GM21423 (cell line): ENCODE measurements at regions not wholly inside any gene's neighbourhood (a gene's known extent, or its start where the extent isn't known, plus 50 kb on each side); places are given as distances from the start of the nearest gene placed in this dataset.

Experiments used
- ATAC-seq: cut with Tn5 transposase; IDR thresholded peaks from one replicate; pipeline ENCODE4 v1.9.1; 2021; ENCODE audit warnings: mild to moderate bottlenecking, moderate library complexity; ENCODE audit not compliant: unreplicated experiment

GRCh38 chr10:2665772-2666171 lies 401.6 kb upstream of the PFKP start:
- no peak for ATAC-seq

- ATAC-seq: no peak
Measured at GRCh38 chr10:2660276-2660675, 407.1 kb upstream of the PFKP start.

GRCh38 chr10:2659660-2660209 lies 407.6 kb upstream of the PFKP start:
- no peak for ATAC-seq

DNA sequence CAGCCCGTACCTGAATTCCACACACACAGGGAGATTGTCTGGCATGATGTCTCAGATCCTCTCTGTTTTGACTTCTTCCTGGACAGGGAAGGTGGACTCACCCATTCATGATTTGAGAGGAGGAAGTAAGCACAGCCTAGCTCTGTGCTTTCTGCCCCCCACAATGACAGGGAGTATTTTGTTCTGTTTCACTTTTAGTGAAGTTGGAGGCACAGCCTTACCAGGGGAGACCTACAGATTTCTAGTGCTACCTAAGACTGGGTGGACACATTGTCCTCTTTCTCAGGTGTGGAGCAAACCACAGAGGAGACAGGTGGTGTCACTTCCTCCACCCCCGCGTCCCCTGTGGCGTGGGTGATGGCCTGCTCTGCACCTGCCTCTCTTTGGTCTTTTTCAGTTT lies 408.6 kb upstream of the PFKP start:
- ATAC-seq: no peak

- ATAC-seq: no peak
Measured at GRCh38 chr10:2650328-2650727, 417.0 kb upstream of the PFKP start.

DNA sequence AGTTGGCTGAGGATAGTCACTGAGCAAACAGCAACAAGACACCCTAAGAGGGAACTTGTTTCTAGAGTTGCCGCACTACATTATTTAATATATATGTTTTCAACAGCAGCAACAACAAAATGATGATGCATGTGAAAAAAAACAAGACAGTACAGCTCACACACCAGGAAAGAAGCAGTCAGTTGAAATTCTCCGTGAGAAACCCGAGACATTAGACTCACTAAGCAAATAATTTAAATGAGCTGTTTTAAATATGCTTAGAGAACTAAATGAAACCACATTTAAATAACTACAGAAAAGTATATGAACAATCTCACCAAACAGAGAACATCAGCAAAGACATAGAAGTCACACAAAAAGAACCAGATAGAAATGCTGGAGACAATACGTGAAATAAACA lies 426.3 kb upstream of the PFKP start:
- ATAC-seq: no peak

GRCh38 chr10:2633630-2634029 lies 433.7 kb upstream of the PFKP start:
- no peak for ATAC-seq

GRCh38 chr10:2631557-2632205 lies 435.7 kb upstream of the PFKP start:
- no peak for ATAC-seq

- no peak for ATAC-seq
Measured at GRCh38 chr10:2628705-2629104, 438.6 kb upstream of the PFKP start.

DNA sequence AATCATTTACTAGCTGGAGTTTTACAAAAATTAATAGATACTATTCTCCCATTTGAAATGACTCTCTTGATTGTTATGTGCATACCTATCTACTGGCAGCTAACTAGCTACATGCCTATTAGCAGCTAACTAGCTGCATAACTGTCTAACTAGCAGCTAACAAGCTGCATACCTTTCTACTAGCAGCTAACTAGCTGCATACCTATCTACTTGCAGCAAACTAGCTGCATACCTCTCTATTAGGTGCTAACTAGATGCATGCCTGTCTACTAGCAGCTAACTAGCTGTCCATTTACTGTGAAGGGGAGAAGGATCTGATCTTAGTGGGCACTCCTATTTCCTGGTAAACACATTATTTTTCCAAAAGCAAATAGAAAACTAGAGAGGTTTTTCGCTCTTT lies 439.4 kb upstream of the PFKP start:
- no peak for ATAC-seq

DNA sequence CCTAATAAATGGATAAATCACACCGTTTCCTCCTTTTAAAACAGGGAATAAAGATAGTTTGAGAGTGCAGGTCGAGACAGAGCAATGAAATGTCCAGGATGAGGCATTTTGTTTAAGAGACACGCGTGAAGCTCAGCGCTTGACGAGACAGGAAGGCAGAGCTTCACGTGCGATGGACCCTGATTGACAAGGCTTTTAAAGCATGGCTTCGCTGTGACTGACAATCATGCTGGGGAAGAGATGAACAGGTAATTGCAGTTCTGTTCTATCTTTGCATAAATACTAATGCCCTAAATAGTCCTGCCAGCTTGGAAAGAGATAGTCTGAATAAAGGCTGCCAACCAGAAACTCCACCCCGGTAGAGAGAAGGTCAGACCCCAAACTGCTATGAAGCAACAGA lies 442.3 kb upstream of the PFKP start:
- ATAC-seq: no peak

DNA sequence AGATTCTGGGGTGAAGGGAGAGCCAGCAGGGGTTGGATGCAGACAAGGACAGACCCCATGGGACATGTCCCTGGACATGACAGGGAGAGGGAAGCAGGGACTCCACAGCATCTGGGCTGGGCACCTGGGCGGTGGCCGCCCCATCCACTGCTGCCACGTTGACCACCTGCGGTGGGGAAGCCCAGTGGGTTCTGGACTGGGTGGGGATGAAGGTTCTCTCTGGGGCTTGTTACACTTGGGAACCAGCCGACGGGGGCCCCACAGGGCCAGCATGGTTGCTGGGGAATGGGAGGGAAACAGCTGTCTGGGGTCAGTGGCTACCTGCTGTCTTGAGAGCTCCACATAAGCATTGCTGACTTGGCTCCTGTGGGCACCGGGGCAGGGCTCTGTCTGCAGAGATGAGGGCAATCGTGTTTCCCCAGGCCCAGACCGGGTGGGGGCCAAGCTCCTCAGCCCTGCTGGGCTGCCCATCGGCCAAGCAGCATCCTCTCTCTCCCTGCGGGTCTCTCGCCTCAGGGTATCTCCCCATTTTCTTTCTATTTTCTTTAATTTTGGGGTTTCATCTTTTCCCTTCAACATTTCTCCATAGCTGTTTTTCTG lies 443.6 kb upstream of the PFKP start:
- ATAC-seq: no peak

DNA sequence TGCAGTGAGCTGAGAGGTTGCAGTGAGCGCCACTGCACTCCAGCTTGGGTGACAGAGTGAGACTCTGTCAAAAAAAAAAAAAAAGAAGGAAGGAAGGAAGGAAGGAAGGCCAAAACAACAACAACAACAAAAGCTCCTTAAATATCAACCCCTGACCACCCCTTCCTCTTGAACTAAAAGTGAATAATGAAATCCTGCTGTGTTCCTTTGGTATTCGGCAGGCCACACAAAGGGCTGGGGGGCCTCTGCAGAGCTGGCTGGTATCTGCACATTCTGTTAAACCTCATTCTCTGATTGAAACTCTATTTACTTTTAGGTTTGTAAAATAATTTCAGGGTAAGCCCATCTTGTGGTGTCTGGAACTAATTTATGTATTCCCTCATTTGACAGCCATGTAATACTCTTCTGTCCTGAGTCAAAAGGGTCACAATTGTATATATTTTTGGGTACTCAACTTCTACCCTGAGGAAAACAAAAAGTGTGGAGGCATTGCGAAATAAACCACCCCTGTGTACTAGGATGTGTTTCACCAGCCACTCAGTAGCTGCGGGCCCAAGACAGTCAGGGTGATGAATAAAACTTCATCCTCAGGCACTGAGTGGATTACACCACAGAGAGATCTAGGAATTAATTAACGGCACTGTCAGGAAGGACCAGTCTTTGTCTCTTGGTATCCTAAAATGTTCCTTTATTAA lies 446.4 kb upstream of the PFKP start:
- no peak for ATAC-seq

- ATAC-seq: no peak
Measured at GRCh38 chr10:2619916-2620315, 447.4 kb upstream of the PFKP start.

DNA sequence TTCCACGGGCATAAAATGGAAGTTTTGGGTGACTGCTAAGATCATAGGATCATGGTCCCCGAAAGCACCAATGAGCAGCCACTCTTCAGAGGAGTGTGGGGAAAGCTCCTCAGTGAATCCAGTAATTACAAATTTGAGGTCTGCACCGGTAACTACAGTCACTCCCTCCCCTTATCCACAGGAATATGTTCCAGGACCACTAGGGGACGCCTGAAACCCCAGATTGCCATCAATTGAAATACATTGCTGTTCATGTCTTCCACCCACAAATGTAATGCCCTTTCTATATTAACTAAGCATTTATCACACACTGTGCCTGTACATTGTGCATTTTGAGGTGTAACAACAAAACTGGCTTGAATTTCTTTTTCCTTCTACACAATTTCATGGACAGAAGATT lies 447.9 kb upstream of the PFKP start:
- no peak for ATAC-seq

DNA sequence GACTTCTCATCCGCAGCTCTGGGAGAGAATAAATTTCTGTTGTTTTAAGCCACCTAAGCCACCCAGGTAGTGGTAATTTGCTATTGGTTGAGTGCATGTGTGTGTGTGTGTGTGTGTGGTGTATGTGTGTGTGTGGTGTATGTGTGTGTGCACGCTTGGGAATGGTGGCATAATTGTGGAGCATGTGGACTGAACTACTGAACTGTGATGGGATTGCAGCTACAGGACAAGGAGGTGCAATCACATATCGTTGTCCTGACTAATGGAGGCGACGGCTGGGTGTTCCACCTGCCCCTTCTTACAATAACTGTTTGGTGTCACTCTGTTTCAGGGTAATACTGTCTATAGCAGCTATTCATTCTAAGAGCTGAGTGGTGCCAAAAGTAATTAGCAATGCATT lies 448.7 kb upstream of the PFKP start:
- ATAC-seq: no peak

- ATAC-seq: no peak
Measured at GRCh38 chr10:2616215-2616614, 451.1 kb upstream of the PFKP start.

- ATAC-seq: no peak
Measured at GRCh38 chr10:2611603-2612002, 455.7 kb upstream of the PFKP start.

DNA sequence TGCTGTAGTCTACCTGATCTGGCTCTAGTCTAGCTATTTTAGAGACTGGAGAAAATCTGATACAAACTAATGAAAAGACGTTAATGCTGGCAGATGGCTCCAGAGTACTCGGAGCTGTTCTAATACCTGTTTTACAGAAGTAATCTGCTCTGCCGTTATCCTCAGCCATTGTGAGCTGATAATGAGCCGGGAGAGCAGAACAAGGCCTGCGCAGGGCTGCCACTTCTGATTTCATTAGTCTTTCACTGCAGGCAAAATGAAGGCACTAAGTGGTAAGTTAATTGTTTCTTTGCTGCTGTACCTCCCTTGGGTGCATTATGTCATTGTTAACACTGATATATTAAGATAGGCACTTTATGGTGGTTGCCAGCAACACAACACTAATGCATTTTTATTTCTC lies 456.4 kb upstream of the PFKP start:
- no peak for ATAC-seq

GRCh38 chr10:2604891-2605290 lies 462.5 kb upstream of the PFKP start:
- no peak for ATAC-seq

GRCh38 chr10:2599571-2599970 lies 467.8 kb upstream of the PFKP start:
- no peak for ATAC-seq
